Calu3 (cell line): ENCODE measurements at regions not wholly inside any gene's neighbourhood (a gene's known extent, or its start where the extent isn't known, plus 50 kb on each side); places are given as distances from the start of the nearest gene placed in this dataset.

Source experiments
- BruUV-seq: library from RNA; stranded (reverse); fragments of 400-500 nt; replicated peaks from 2 replicates; lab custom pipeline; 2021; lab: Mats Ljungman, UMichigan
- CTCF ChIA-PET: fragments of 300-600 bp; sonication (Branson Sonifier 250); formaldehyde crosslinking; loops from one replicate; lab custom pipeline; 2022; ENCODE audit warnings: antibody characterized with exemption; lab: Charles Lee
- DNase-seq: peaks from one replicate; pipeline ENCODE4 v3.0.0; 2022
- H3K27ac Mint-ChIP-seq: one replicate; pipeline ENCODE4 v1.8.0; 2022; ENCODE audit warnings: mixed read lengths; ENCODE audit not compliant: unreplicated experiment
- H3K27me3 Mint-ChIP-seq: one replicate; pipeline ENCODE4 v1.8.0; 2022; ENCODE audit warnings: mixed read lengths; ENCODE audit not compliant: unreplicated experiment
- H3K36me3 Mint-ChIP-seq: one replicate; pipeline ENCODE4 v1.8.0; 2022; ENCODE audit warnings: mild to moderate bottlenecking, moderate library complexity, mixed read lengths; ENCODE audit not compliant: insufficient read depth, unreplicated experiment
- H3K4me1 Mint-ChIP-seq: one replicate; pipeline ENCODE4 v1.8.0; 2022; ENCODE audit warnings: mild to moderate bottlenecking, low read depth, mixed read lengths; ENCODE audit not compliant: unreplicated experiment
- H3K4me3 Mint-ChIP-seq: one replicate; pipeline ENCODE4 v1.8.0; 2022; ENCODE audit warnings: mild to moderate bottlenecking, low read depth, moderate library complexity, mixed read lengths; ENCODE audit not compliant: unreplicated experiment
- H3K9me3 Mint-ChIP-seq: one replicate; pipeline ENCODE4 v1.8.0; 2022; ENCODE audit warnings: low read depth, mixed read lengths; ENCODE audit not compliant: unreplicated experiment
- intact Hi-C: fragments of 100-400 bp; cut with micrococcal nuclease; formaldehyde crosslinking; loops from one replicate; pipeline ENCODE4 v1.10.0; 2022; ENCODE audit not compliant: unreplicated experiment
- TF ChIP-seq, protein P1 (sequence below): fragments of 200-600 bp; IDR thresholded peaks from one replicate; pipeline ENCODE4 v1.8.0; 2022; ENCODE audit warnings: antibody characterized with exemption; ENCODE audit not compliant: unreplicated experiment

DNA sequence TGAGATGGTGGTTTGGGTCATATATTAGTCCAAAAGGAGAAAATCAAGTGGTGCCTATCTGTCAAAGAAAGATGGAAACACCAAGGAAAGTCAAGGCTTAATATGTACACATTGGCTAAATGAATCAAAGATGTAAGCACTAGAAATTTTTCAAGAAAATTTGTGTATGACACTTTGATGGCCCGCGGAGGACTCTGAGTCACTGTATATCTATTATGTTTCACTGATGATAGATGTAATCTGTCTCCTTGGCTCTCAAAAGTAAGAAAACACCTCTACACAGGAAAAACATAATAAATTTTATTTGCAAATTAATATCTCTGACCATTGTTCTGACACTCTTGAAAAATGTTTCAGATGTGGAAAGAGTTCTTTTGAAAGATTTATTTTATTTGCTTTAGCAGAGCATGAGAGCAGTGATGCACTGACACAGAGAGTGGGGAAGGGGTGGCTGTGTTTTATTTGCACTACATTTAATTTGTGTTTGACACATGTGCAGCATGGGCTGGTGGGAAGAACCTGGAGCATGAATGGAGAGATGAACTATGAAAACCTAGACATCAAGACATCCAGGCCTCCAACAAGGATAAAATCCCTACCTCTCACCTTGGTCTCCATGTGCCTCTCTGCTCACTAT is 180.8 kb upstream of the GAS1 start:
- intact Hi-C loops, result no loop called here
- Mint-ChIP-seq H3K27ac (no peak overlapping the region), H3K4me1 (no peaks in the 10 kb centered on the region), H3K36me3 (no peaks in the 10 kb centered on the region), H3K9me3 (no peaks in the 10 kb centered on the region), H3K27me3 (peaks cover 53% of the 10 kb centered on the region), H3K4me3 (no peak overlapping the region)
- BruUV-seq, result no TSS peak
- DNase-seq, result no peak
- TF ChIP-seq, protein P1, sequence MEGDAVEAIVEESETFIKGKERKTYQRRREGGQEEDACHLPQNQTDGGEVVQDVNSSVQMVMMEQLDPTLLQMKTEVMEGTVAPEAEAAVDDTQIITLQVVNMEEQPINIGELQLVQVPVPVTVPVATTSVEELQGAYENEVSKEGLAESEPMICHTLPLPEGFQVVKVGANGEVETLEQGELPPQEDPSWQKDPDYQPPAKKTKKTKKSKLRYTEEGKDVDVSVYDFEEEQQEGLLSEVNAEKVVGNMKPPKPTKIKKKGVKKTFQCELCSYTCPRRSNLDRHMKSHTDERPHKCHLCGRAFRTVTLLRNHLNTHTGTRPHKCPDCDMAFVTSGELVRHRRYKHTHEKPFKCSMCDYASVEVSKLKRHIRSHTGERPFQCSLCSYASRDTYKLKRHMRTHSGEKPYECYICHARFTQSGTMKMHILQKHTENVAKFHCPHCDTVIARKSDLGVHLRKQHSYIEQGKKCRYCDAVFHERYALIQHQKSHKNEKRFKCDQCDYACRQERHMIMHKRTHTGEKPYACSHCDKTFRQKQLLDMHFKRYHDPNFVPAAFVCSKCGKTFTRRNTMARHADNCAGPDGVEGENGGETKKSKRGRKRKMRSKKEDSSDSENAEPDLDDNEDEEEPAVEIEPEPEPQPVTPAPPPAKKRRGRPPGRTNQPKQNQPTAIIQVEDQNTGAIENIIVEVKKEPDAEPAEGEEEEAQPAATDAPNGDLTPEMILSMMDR, result no peak
- CTCF ChIA-PET, result no interaction called here

- CTCF ChIA-PET, result no interaction called here
- Mint-ChIP-seq H3K27ac (no peak overlapping the region), H3K4me1 (no peaks in the 10 kb centered on the region), H3K36me3 (no peaks in the 10 kb centered on the region), H3K4me3 (no peak overlapping the region), H3K27me3 (peaks cover 53% of the 10 kb centered on the region), H3K9me3 (no peaks in the 10 kb centered on the region)
- TF ChIP-seq, protein P1, result no peak
- no peak for DNase-seq
- intact Hi-C loops, result no loop called here
- no TSS peak for BruUV-seq
Observed at GRCh38 chr9:87128844-87129493, 181.7 kb upstream of the GAS1 start.

- TF ChIP-seq, protein P1, result no peak
- no peak for DNase-seq
- Mint-ChIP-seq H3K9me3 (no peaks in the 10 kb centered on the region), H3K4me3 (no peak overlapping the region), H3K36me3 (no peaks in the 10 kb centered on the region), H3K4me1 (no peaks in the 10 kb centered on the region), H3K27ac (no peak overlapping the region), H3K27me3 (peaks cover 40% of the 10 kb centered on the region)
- intact Hi-C loops, result no loop called here
- CTCF ChIA-PET, result no interaction called here
- BruUV-seq, result no TSS peak
Observed at GRCh38 chr9:87135074-87135473, 187.8 kb upstream of the GAS1 start.

- no TSS peak for BruUV-seq
- H3K27ac Mint-ChIP-seq, result no peak overlapping the region
- intact Hi-C loops, result no loop called here
- TF ChIP-seq, protein P1, result no peak
- no peak for DNase-seq
- CTCF ChIA-PET, result no interaction called here
- H3K27me3 Mint-ChIP-seq, result peaks cover 67% of the 10 kb centered on the region
- no peaks in the 10 kb centered on the region for H3K4me1 Mint-ChIP-seq
- no peaks in the 10 kb centered on the region for H3K36me3 Mint-ChIP-seq
- H3K9me3 Mint-ChIP-seq, result no peaks in the 10 kb centered on the region
- no peak overlapping the region for H3K4me3 Mint-ChIP-seq
Observed at GRCh38 chr9:87137718-87138117, 190.4 kb upstream of the GAS1 start.
